HG03159 (cell line): ENCODE measurements at regions not wholly inside any gene's neighbourhood (a gene's known extent, or its start where the extent isn't known, plus 50 kb on each side); places are given as distances from the start of the nearest gene placed in this dataset.
"Not testable (repeated sequence)": the region's sequence is repeated elsewhere in the genome, so short reads cannot be mapped to it uniquely, and the experiment has no call there.

ENCODE experiments used
- ATAC-seq: cut with Tn5 transposase; IDR thresholded peaks from one replicate; pipeline ENCODE4 v1.9.1; 2021; ENCODE audit warnings: mild to moderate bottlenecking, moderate library complexity; ENCODE audit not compliant: unreplicated experiment

DNA sequence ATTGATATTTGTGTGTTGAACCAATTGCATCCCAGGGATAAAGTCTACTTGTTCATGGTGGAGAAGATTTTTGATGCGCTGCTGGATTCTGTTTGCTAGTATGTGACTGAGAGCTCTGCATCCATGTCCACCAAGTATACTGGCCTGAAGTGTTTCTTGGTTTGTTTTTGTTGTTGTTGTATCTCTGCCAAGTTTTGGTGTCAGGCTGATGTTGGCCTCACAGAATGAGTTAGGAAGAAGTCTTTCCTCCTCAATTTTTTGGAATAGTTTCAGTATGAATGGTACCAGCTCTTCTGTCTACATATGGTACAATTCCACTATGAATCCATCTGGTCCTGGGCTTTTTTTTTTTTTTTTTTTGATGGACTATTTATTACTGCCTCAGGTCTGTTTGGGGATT lies 50.9 kb upstream of the OSTN start:
- ATAC-seq, result no peak

DNA sequence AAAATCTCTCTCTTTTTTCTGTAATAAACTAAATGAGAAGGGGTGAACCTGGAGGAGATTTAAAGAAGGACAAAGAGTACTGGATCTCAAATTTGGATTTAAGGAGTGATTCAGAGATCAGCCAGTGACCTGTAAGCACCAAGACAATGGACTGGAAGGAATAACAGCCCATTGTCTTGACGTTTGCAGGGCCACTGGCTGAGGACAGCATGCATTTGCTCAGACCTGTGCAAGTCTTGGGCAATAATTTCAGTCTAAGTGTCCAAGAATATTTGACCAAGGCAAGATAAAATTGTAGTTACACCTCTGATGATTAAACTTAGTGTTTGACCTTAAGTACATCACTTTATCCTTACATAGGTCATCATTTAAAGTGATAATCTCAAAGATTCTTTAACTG lies 55.8 kb upstream of the OSTN start:
- no peak for ATAC-seq

DNA sequence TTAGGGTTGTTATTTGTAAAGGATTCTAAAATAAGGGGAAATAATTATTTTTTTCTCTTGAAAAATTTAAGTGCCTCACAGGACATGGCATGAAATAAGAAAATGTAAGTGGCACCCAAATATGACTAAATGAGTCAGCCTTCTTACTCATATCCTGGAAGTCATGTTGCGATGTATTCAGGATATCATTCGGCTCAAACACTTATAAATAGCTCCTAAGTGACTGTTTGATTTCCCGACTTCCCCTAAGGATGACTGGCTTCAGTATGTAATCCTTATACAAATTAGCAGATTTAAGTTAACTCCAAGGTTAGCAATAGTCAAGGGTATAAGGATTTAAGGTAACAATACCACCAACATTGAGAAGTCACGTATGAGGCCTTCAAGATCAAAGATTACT lies 57.3 kb upstream of the OSTN start:
- no peak for ATAC-seq

DNA sequence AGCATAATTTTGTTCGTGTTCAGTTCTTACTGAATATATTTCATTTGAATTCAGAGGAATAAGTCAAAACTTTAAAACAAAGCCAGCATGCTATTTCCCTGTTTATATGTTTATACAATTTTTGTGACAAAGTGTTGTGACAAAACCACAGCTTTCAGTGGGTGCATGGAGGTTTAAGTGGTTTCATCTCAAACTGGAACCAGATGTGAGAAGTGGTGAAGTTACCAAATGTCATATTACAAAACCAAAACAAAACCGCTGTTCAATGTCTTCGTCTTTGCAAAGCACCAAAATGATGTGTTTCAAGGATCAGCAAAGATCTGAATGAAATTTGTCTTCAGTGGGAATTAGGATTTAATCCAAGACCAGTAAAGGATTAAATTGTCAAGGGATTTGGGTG lies 59.3 kb upstream of the OSTN start:
- ATAC-seq, result peak; percentile 44

DNA sequence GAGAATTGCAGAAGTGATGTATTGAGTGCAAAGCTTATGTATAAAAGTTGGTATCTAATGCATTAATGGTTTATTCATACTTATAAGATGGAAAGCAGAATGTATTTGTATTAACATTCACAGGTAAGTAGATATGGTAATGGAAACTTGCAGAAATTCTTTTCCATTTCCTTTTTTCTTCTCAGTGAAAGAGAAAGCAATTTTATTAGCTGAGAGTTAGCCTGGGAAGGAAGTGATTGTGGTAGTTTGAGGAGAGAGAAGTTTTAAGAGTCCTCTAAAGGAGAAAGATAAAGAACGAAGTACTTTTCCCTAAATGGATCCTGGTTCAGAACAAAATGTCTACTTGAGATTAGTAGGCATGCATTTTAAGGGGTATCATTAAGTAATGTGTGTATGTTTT lies 60.1 kb upstream of the OSTN start:
- ATAC-seq, result no peak

DNA sequence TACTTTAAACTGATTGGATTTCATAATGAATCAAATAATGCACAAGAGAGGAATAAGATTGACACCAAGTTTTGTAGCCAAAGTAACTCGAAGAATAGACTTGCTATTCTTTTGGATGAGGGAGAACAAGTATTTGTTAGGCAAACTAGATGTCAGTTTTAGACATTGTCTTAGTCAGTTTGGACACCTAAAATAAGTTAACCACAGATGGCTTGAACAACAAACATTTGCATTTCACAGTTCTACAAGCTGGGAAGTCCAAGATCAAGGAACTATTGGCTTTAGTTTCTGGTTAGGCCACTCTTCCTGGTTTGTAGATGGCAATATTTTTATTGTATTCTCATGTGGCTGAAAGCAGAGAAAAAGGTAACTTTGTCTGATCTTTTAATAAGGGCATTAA lies 61.3 kb upstream of the OSTN start:
- no peak for ATAC-seq

DNA sequence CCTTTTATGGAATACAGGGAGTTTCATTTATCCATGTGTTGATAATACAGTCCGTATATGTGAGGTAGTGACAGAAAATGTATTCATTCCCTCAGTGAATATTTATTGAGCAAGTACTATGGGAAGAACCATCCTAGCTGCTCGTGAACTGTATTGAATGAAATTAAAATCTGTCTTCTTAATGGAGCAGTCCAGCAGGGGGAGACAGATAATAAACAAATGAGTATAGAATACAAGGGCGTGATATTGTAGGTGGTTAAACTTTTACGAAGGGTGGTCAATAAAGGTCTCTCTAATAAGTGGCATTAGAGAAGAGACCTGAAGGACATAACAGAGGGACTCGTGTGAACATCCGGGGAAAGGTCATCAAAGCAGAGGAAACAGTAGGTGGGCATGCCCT lies 62.7 kb upstream of the OSTN start:
- no peak for ATAC-seq

DNA sequence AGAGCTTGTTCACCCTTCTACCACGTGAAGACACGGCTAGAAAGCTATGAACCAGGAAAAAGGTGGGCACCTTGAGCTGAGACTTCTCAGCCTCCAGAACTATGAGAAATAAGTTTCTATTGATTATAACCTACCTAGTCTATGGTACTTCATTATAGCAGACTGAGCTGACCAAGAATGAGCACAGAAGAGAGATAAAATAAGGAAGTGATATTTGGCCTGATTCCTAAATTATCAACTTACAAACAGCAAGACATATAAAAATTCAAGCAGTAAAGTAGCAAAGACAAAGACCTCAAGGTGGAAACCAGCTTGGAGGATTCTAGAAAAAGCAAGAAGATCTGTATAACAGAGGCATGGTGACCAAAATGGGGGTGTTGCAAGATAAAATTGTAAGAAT lies 63.9 kb upstream of the OSTN start:
- no peak for ATAC-seq

DNA sequence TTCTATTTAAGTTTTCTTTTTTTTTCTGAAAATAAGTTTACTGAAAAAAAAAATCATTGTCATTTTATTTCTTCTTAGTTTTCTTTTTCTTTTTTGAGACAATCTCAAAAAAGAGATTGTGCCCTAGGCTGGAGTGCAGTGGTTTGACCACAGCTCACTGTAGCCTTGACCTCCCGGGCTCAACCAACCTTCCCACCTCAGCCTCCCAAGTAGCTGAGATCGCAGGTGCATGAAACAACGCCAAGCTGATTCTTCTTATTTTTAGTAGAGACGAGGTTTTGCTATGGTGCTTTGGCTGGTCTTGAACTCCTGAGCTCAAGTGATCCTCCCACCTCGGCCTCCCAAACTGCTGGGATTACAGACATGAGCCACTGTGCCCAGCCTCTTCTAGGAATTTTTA lies 65.7 kb upstream of the OSTN start:
- ATAC-seq, result no peak

DNA sequence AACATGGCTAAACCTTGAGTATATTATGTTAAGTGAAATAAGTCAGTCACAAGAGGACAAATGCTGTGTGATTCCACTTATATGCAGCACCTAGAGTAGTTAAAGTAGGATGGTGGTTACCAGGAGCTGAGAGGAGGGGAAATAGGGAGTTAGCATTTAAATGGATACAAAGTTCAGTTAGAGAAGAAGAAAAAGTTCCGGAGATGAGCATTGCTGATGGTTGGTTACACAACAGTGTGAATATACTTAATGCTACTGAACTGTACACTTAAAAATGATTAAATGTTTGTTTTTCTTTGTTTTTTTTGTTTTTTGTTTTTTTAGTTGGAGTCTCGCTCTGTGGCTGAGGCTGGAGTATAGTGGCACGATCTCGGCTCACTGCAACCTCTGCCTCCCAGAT lies 67.7 kb upstream of the OSTN start:
- ATAC-seq, result no peak

DNA sequence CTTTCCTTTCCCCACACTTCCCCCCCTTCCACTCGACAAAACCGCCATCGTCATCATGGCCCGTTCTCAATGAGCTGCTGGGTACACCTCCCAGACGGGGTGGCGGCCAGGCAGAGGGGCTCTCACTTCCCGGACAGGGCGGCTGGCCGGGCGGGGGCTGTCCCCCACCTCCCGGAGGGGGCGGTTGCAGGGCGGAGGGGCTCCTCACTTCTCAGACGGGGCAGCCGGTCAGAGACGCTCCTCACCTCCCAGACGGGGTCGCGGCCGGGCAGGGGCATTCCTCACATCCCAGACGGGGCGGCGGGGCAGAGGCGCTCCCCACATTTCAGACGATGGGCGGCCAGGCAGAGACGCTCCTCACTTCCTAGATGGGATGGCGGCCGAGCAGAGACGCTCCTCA lies 74.2 kb upstream of the OSTN start:
- ATAC-seq, result not testable (repeated sequence)

DNA sequence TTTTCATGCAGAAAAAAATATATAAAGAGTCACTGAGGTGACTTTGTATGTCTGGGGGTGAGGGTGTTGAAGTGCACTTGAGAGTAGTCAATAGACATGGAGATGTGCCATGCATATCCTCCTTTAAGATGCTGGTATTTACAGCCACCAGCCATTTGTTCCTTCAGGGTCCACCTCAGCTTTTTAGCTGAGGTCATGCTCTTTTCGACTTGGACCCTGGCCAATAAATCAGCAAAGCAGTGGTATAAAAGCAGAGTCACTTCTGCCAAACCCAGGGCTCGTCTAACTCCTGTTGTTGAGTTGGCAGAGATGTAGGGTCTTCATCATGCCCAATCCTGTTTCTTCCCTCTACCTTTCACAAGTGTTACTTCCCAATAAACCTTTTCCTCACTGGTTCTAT lies 75.1 kb upstream of the OSTN start:
- no peak for ATAC-seq

DNA sequence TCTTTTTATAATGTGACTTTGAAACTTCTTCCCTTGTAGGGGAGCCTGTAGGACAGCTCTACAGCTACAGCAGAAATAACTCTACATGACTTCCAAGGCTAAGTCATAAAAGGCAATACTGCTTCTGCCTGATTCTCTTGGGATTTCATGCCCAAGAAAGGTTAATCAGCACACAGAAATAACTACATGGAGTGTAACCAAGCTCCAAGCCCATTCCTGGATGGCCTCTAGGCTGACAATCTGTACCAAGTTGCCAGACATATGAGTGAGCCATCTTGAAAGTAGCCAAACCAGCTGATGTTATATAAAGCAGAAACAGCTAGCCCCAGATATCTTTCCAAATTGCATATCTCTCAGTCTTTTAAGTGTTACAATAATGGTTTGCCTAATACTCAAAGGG lies 75.8 kb upstream of the OSTN start:
- ATAC-seq, result no peak

DNA sequence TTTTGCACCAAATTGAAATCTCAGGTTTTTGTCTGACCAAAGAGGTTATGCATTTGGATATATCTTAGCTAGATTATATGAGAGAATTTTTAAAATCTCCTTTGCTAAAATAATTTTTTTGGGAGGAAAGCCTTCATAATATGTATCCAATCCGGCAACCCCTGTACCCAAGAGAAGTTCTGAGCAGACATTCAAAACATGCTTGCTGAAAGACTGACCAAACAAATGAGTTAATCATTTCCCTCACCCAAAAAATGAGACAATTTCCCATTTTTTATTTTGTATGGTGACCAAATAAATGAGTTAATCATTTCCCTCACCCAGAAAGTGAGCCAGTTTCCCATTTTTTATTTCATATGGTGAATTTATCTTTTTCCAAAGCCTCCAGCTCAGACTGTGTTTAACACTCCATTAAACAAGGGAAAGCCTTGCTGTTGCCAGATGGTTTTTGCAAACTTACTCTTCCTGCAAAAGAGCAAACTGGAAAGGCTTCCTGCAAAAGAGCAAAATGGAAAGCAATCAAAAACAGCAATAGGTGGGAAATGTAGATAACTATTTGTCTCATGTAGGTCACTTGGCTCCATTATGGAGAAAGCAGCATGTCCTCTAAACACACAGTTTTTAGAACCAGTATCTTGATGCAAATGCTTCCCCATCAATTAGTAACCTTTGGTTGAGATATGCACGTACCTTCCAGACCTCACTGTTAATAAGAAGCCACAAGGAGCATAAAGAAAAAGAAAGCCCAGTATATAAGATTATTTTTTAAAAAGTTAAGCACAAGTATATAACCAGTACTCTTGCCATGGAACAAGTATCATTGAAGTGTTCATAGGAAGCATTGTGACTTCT lies 78.4 kb upstream of the OSTN start:
- peak; percentile 72 for ATAC-seq

DNA sequence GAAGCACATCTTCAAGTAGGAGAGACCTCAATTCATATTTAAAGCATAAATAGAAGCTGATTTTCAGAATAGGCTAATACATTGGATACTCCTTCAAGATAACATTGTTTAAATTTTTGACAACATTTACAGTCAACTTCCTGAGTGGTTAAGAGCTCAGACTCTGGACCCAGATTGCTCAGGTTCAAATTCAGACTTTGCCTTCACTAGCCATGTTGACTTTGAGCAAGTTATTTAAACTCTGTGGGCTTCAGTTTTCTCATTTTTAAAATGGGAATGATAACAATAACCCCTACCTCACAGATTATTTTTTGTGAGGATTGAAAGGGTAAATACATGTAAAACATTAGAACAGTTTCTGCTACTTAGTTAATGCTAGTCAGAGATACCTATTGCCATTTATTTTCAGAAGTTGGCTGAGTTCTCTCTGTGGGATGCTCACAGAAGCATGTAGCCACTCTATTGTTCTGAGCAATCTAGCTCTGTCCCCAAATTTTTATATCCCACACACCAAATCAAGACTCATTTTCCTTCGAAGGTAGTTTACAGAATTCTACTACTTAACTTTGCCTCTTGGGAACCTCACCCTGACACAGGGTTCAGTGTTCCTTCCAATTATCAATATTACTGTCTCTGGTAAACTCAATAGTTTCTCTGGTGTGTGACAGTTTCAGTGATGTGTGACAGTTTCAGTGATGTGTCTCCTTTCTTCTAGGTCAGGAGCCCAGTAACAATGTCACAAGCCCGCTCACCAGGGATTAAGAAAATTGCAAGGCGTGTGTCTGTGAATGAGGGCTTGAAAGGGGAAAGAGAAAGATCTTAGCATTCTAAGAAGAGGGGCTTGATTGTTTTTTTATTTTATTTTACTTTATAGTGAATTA lies 79.4 kb upstream of the OSTN start:
- ATAC-seq, result peak; percentile 74

DNA sequence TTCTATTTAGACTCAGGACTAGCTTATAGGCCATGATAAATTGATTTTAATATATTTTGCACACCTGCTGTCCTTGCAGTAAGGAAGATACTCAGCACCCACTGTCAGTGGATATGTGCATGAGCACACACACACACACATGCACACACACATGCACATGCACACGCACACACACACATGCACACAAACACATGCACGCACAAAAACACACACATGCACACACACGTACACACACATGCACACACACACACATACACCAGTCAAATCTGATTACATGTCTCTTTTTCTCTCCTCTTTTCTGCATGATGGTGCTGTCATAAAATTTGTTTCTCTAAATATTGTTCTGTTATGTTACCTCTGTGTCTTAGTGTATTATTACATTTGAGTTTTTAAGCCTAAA lies 87.3 kb upstream of the OSTN start:
- no peak for ATAC-seq

DNA sequence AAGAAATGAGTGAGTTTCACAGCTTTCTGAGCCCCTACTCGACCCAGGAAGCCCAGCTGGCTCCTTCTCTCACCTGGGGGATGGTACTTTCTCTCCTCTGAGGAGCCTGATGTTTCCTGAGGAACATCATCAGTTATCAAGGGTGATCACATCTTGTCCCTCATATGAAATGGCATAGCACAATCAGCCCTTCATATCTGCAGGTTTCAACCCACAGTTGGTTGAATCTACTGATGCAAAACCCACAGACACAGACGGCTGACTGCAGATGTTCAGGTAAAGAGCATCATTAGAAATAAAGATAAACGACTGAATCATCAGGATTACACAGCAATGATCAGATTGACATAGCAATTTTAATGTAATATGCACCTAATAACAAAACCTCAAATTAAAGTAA lies 93.6 kb upstream of the OSTN start:
- ATAC-seq, result peak; percentile 90

DNA sequence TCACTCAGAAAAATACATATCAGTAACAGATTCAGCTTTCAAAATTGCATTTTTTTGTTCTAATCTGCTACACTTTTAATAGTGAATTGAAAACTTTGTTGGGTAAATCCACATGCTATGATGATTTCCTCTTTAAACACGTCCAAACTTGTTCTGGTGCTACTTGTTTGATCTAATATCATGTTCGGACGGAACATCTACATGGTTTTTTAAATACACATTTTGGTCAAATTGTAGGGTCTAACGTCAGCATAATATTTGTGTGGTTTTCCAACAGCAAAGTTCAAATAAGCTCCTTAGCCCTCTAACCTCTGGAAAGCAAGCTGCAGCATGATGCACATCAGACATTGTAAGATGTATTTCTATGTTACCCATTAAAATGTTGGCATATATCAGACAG lies 98.5 kb upstream of the OSTN start:
- no peak for ATAC-seq

DNA sequence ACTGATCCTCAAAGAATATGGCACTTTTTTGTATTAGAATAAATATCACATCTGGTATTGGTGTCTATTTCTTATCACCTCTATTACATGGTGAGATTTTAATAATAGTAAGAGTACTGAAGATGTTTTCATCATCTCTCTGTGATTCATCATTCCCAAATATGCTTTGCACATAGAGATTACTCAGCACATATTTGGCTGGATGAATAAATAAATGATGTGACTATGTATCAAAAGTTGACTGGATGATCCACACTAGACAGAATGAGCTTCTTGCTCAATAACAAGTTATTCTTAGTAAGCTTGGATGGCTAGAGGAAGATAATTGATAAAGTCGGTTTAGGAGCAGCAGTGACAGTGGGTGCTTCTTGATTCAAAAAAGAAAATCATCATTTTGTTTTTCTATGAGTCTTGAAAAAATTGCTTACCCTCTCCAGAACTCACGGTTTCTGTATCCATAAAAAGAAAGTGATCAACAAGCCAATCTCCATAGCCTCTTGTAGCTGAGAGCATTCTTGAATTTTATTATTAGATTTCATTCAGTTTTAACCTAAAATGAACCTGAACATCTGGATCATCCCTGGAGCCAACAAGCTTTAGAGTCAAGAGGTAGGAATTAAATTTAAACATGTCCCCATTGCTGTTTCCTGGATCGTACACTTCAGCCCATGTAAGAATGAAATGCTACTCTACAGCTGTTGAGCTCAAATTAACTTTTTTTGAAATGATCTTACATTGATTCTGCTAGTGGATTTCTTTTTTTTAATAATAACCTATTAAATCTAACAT lies 104.8 kb upstream of the OSTN start:
- ATAC-seq, result no peak

DNA sequence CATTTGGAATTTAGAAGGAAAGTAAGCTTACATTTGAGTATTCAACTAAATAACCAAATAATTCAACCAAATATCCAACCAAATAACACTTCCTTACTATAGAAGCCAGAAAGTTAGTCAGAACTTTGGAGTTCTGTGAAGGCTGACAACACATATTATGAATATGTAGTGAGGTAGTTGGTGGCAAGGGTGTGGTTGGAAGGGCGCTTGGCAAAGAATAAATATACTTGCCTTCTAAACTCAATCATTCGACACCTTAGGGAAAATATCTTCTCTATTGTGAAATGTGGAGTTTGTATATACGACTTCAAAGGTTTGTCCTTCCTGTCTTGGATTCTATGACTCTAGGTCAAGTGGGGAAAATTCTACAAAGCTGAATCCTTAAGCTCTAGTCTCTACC lies 111.7 kb upstream of the OSTN start:
- ATAC-seq, result no peak

DNA sequence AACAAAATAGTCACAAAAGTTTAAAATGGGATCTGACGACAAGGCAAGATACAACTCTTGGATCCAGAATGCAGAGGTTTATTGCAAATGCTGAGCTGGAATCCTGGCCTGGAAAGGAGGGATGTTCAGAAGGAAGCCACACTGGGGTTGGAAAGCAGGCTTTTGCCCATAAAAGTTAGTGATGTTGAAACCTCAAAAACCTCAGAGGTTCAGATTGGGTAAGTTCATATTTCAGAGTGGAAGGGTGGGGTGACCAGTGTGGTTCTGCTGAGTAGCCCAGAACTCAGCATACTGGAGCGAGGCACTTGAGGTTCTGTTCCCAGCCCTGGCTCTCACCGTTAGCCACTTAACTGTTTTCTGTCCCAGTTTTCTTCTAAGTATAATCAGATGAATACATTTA lies 114.0 kb upstream of the OSTN start:
- ATAC-seq, result no peak
